Tibial artery (tissue), 4 donors: ENCODE measurements at regions not wholly inside any gene's neighbourhood (a gene's known extent, or its start where the extent isn't known, plus 50 kb on each side); places are given as distances from the start of the nearest gene placed in this dataset.
"Not testable (repeated sequence)": the region's sequence is repeated elsewhere in the genome, so short reads cannot be mapped to it uniquely, and the experiment has no call there.

Source experiments
- DNase-seq, 2 donors: peaks; one replicate each; pipeline ENCODE4 v3.0.0-alpha.2; 2019
- H3K27ac ChIP-seq, 2 donors: fragments of 200-600 bp; sonication (generic) in 1 of 2; 1 replicate in 1 of 2; 2 replicates in 1 of 2; pipeline ENCODE4 v1.5.1; 2018 to 2019; ENCODE audit warnings: mild to moderate bottlenecking in 1 of 2
- H3K27me3 ChIP-seq, 2 donors: fragments of 200-600 bp; sonication (generic) in 1 of 2; one replicate each; pipeline versions ENCODE4 v1.5.1 to v1.6.0; 2016 to 2019
- H3K36me3 ChIP-seq, 3 donors: fragments of 200-600 bp; sonication (generic) in 2 of 3; one replicate each; pipeline ENCODE4 v1.5.1; 2016 to 2019; ENCODE audit warnings: mild to moderate bottlenecking in 2 of 3
- H3K4me1 ChIP-seq, 4 donors: fragments of 200-600 bp; sonication (generic) in 2 of 4; 1 replicate in 3 of 4; 2 replicates in 1 of 4; pipeline ENCODE4 v1.5.1; 2016 to 2019
- H3K4me3 ChIP-seq, 2 donors: fragments of 200-600 bp; sonication (generic) in 1 of 2; 1 replicate in 1 of 2; 2 replicates in 1 of 2; pipeline ENCODE4 v1.5.1; 2018 to 2019; ENCODE audit warnings: mild to moderate bottlenecking in 2 of 2
- H3K9me3 ChIP-seq, 3 donors: fragments of 200-600 bp; sonication (generic) in 1 of 3; one replicate each; pipeline ENCODE4 v1.5.1; 2016 to 2019
- CTCF ChIP-seq, 2 experiments: fragments of 200-600 bp in 1 of 2; fragments of 450-650 bp in 1 of 2; IDR thresholded peaks; one replicate each; pipeline ENCODE4 v1.5.1; 2017 to 2019; ENCODE audit warnings: antibody characterized with exemption in 2 of 2, mild to moderate bottlenecking in 1 of 2, moderate library complexity in 1 of 2
- intact Hi-C: fragments of 100-400 bp; cut with DNase I; formaldehyde crosslinking; loops from one replicate; pipeline ENCODE4 v1.15.0; 2023; ENCODE audit warnings: low total_unique reads

- no peak for DNase-seq
- no peaks in the 10 kb centered on the region for H3K9me3 ChIP-seq
- H3K27me3 ChIP-seq: no peaks in the 10 kb centered on the region
- no peaks in the 10 kb centered on the region for H3K36me3 ChIP-seq
- no peaks in the 10 kb centered on the region for H3K4me1 ChIP-seq
- no peak overlapping the region for H3K27ac ChIP-seq
- no peak overlapping the region for H3K4me3 ChIP-seq
- TF ChIP-seq CTCF (IDR thresholded peaks at IDR 0.05): no peak
- intact Hi-C loops: no loop called here
These were observed 180.6 kb downstream of the COG6 start for GRCh38 chr13:39836038-39836437.

- H3K36me3 ChIP-seq, DNase-seq, H3K4me3 ChIP-seq, H3K4me1 ChIP-seq, H3K27ac ChIP-seq, H3K27me3 ChIP-seq, intact Hi-C loops, H3K9me3 ChIP-seq: not testable (repeated sequence)
These were observed 182.4 kb downstream of the COG6 start for GRCh38 chr13:39837866-39838265.

GRCh38 chr13:39840201-39840600 is 184.7 kb downstream of the COG6 start:
- no peak for DNase-seq
- H3K9me3 ChIP-seq: no peaks in the 10 kb centered on the region
- intact Hi-C loops: no loop called here
- no peak overlapping the region for H3K4me3 ChIP-seq
- no peak for TF ChIP-seq CTCF (IDR thresholded peaks at IDR 0.05)
- no peaks in the 10 kb centered on the region for H3K27me3 ChIP-seq
- H3K4me1 ChIP-seq: no peaks in the 10 kb centered on the region
- no peaks in the 10 kb centered on the region for H3K36me3 ChIP-seq
- no peak overlapping the region for H3K27ac ChIP-seq

DNA sequence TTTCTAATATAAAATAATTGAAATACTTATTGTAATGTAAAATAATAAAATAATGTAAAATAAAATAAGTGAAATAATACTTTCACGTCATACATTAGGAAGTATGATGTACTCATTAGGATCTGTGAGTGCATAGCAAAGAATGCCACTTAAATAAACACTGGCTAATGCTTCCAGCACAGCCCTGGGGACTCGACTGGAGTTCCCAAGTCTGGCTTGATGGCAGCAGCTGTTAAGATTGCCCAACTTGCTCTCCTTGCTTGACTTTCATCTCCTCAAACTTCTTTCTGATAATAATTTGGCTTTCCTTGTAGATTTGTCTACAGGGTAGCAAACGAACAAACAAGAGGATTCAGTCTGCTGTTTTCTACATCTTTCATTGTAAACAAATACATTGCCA is 191.9 kb downstream of the COG6 start:
- intact Hi-C loops: no loop called here
- H3K9me3 ChIP-seq: no peaks in the 10 kb centered on the region
- no peaks in the 10 kb centered on the region for H3K36me3 ChIP-seq
- no peak overlapping the region for H3K4me3 ChIP-seq
- TF ChIP-seq CTCF (IDR thresholded peaks at IDR 0.05): no peak
- DNase-seq: no peak
- H3K4me1 ChIP-seq: no peaks in the 10 kb centered on the region
- no peak overlapping the region for H3K27ac ChIP-seq
- H3K27me3 ChIP-seq: no peaks in the 10 kb centered on the region

- TF ChIP-seq CTCF (IDR thresholded peaks at IDR 0.05): no peak
- no peaks in the 10 kb centered on the region for H3K4me1 ChIP-seq
- no peak overlapping the region for H3K4me3 ChIP-seq
- no peak overlapping the region for H3K27ac ChIP-seq
- H3K36me3 ChIP-seq: no peaks in the 10 kb centered on the region
- H3K27me3 ChIP-seq: peaks cover 0 to 3% of the 10 kb centered on the region in 2 donors
- intact Hi-C loops: no loop called here
- DNase-seq: no peak
- H3K9me3 ChIP-seq: no peaks in the 10 kb centered on the region
These were observed 199.8 kb downstream of the COG6 start for GRCh38 chr13:39855236-39855635.

GRCh38 chr13:39856714-39857113 is 201.3 kb downstream of the COG6 start:
- no peak overlapping the region for H3K27ac ChIP-seq
- H3K27me3 ChIP-seq: peaks cover 0 to 3% of the 10 kb centered on the region in 2 donors
- H3K36me3 ChIP-seq: no peaks in the 10 kb centered on the region
- no peak for TF ChIP-seq CTCF (IDR thresholded peaks at IDR 0.05)
- no peak overlapping the region for H3K4me3 ChIP-seq
- no peak for DNase-seq
- intact Hi-C loops: no loop called here
- H3K9me3 ChIP-seq: no peaks in the 10 kb centered on the region
- H3K4me1 ChIP-seq: no peaks in the 10 kb centered on the region
